IPS-20b (cell line): ENCODE measurements at regions not wholly inside any gene's neighbourhood (a gene's known extent, or its start where the extent isn't known, plus 50 kb on each side); places are given as distances from the start of the nearest gene placed in this dataset.
"Not testable (repeated sequence)": the region's sequence is repeated elsewhere in the genome, so short reads cannot be mapped to it uniquely, and the experiment has no call there.

Source experiments
- H3K27ac ChIP-seq: one replicate; pipeline ENCODE4 v1.5.1; 2013; ENCODE audit warnings: low read length
- H3K27me3 ChIP-seq: 2 replicates; pipeline ENCODE4 v1.6.1; 2013; ENCODE audit warnings: mild to moderate bottlenecking, low read length, inconsistent platforms; ENCODE audit not compliant: insufficient read depth
- H3K36me3 ChIP-seq: 2 replicates; pipeline ENCODE4 v1.6.1; 2013; ENCODE audit warnings: low read depth, mild to moderate bottlenecking, inconsistent platforms, low read length, moderate library complexity; ENCODE audit not compliant: insufficient read depth
- H3K4me1 ChIP-seq: 2 replicates; pipeline ENCODE4 v1.6.1; 2013; ENCODE audit warnings: mild to moderate bottlenecking, control low read depth, inconsistent platforms, low read length, moderate library complexity; ENCODE audit not compliant: insufficient read depth
- H3K4me3 ChIP-seq: 2 replicates; pipeline ENCODE4 v1.5.1; 2013; ENCODE audit warnings: mild to moderate bottlenecking, low read length, inconsistent platforms
- H3K9ac ChIP-seq: 2 replicates; pipeline ENCODE4 v1.6.1; 2013; ENCODE audit warnings: low read depth, mild to moderate bottlenecking, inconsistent platforms, low read length, moderate library complexity
- H3K9me3 ChIP-seq: 2 replicates; pipeline ENCODE4 v1.6.1; 2013; ENCODE audit warnings: mild to moderate bottlenecking, low read depth, low read length, inconsistent platforms; ENCODE audit not compliant: insufficient read depth

DNA sequence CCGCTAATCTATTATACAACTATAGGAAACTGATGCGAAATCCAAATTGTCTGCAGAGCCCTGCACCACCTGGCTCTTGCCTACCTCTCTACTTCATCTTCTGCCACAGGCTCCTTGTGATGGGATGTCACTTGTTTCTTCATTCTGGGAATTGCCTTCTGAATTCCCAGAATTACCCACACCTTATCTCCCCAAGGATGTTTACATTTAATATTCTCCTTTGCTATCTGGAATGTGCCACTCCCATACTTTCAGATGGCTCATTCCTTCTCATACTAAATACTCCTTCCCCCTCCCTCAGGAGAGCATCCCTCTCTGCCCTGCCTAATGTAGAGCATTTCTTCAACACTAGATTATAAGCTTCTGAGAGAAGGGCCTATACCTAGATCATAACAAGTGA lies 573.1 kb downstream of the GALC start:
- Histone ChIP-seq H3K27me3 (no peaks in the 10 kb centered on the region), H3K36me3 (no peaks in the 10 kb centered on the region), H3K4me1 (no peaks in the 10 kb centered on the region), H3K27ac (no peak overlapping the region), H3K9me3 (peaks cover 37% of the 10 kb centered on the region), H3K9ac (no peak overlapping the region), H3K4me3 (no peak overlapping the region)

DNA sequence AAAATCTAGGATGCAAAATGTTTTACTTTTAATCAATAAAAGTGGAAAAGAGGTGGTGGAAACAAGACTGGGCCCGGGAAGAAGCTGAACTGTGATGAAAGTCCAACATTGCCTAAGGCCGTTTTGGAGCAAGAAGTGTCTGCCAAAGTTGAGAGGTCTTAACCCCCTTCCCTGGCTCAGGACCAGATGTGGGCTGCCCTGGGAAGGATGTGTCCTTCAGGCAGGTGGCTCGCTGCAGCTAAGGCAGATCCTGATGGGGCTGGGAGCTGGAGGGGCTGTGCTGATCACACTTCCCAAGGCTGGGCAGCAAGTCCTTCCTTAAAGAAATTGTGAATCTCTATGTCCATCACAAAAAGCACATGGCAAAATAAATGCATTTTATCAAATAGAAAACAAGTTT lies 581.6 kb downstream of the GALC start:
- Histone ChIP-seq H3K9me3 (no peaks in the 10 kb centered on the region), H3K27ac (no peak overlapping the region), H3K4me1 (peaks cover 10% of the 10 kb centered on the region), H3K9ac (no peak overlapping the region), H3K36me3 (no peaks in the 10 kb centered on the region), H3K27me3 (no peaks in the 10 kb centered on the region), H3K4me3 (no peak overlapping the region)

DNA sequence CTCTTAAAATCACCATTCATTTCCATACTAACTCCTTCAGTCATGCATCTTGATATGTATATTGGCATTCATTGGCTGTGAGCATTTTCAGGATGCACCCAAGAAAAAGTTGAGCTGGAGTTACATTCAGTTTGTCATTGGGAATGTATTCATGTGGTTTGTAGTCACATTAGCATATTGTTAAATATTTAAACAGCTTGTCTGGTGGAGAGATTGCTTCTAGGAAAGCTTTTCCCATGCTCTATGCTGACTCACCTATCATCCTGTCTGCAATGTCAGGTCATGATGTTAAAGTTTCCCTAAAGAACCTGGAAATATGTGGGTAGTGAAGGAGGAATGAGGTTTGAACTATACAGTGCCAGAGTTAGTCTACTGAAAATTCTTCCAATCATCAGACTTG lies 583.6 kb downstream of the GALC start:
- no peak overlapping the region for H3K9ac ChIP-seq
- H3K27me3 ChIP-seq: no peaks in the 10 kb centered on the region
- H3K36me3 ChIP-seq: no peaks in the 10 kb centered on the region
- H3K27ac ChIP-seq: no peak overlapping the region
- H3K4me1 ChIP-seq: peaks cover 10% of the 10 kb centered on the region
- H3K9me3 ChIP-seq: no peaks in the 10 kb centered on the region
- no peak overlapping the region for H3K4me3 ChIP-seq

GRCh38 chr14:87407344-87407743 lies 585.6 kb downstream of the GALC start:
- H3K4me3 ChIP-seq: no peak overlapping the region
- H3K27ac ChIP-seq: no peak overlapping the region
- no peaks in the 10 kb centered on the region for H3K36me3 ChIP-seq
- H3K27me3 ChIP-seq: no peaks in the 10 kb centered on the region
- peaks cover 10% of the 10 kb centered on the region for H3K4me1 ChIP-seq
- no peak overlapping the region for H3K9ac ChIP-seq
- no peaks in the 10 kb centered on the region for H3K9me3 ChIP-seq

DNA sequence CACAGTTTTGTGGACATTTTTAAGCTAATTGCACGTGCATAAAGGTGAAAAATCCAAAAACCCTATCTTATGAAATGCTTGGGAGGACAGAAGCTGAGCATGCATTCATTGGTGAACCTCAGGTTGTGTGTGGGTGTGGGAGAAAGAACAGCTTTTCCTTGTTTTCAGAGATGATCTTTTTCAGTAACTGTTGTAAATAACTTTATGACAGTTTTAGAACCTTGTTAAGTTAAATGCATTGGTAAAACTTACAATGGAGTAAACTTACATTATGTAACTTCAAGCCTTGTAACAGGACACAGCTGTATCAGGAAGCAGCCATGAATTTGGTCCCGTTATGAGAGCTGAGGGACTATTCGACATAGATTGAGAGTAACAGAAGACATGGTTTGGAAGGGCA lies 587.4 kb downstream of the GALC start:
- Histone ChIP-seq H3K36me3 (no peaks in the 10 kb centered on the region), H3K27me3 (no peaks in the 10 kb centered on the region), H3K9ac (no peak overlapping the region), H3K9me3 (no peaks in the 10 kb centered on the region), H3K27ac (no peak overlapping the region), H3K4me3 (no peak overlapping the region), H3K4me1 (peaks cover 10% of the 10 kb centered on the region)

DNA sequence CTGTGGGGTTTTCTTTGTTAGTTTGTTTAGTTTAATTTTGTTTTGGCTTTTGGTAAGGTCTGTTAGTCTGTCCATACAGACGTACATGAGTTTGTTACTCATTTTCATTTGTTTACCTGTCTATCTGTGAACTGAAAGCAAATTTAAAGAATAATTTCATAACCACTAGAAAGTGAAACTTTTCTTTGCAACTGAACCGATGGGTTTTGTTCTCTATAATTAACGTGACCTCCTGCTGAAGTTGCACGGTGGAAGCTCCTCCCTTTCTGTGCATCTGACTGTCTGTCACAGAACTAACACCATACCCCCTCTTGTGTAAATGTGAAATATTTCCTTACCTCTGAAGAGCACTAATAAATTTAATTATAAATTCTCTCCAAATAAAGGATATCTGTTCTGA lies 595.5 kb downstream of the GALC start:
- H3K27me3 ChIP-seq: no peaks in the 10 kb centered on the region
- H3K9ac ChIP-seq: no peak overlapping the region
- H3K36me3 ChIP-seq: no peaks in the 10 kb centered on the region
- H3K9me3 ChIP-seq: no peaks in the 10 kb centered on the region
- H3K4me1 ChIP-seq: no peaks in the 10 kb centered on the region
- no peak overlapping the region for H3K27ac ChIP-seq
- H3K4me3 ChIP-seq: no peak overlapping the region

DNA sequence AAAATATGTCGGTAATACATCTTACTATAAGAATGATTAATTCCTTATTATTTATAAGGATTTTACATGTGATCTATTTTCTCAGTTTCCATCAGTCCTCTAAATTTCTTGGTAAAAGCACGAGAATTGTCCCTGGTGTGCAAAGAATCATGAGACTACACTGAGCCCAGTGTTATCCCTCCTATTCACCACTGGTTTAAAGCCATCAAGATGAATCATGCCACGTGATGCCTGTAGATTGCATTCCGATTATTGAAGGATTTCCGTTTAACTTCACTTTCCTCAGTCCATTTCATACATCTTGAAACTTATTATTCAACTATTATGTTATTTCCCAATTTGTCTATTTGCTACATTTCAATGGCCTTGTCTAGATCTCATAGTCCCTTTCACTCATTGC lies 601.9 kb downstream of the GALC start:
- Histone ChIP-seq H3K36me3 (no peaks in the 10 kb centered on the region), H3K27me3 (no peaks in the 10 kb centered on the region), H3K9ac (no peak overlapping the region), H3K27ac (no peak overlapping the region), H3K4me3 (no peak overlapping the region), H3K9me3 (no peaks in the 10 kb centered on the region), H3K4me1 (no peaks in the 10 kb centered on the region)

GRCh38 chr14:87388946-87389345 lies 604.0 kb downstream of the GALC start:
- no peak overlapping the region for H3K27ac ChIP-seq
- no peaks in the 10 kb centered on the region for H3K4me1 ChIP-seq
- H3K4me3 ChIP-seq: no peak overlapping the region
- H3K36me3 ChIP-seq: no peaks in the 10 kb centered on the region
- no peaks in the 10 kb centered on the region for H3K9me3 ChIP-seq
- no peaks in the 10 kb centered on the region for H3K27me3 ChIP-seq
- H3K9ac ChIP-seq: no peak overlapping the region

DNA sequence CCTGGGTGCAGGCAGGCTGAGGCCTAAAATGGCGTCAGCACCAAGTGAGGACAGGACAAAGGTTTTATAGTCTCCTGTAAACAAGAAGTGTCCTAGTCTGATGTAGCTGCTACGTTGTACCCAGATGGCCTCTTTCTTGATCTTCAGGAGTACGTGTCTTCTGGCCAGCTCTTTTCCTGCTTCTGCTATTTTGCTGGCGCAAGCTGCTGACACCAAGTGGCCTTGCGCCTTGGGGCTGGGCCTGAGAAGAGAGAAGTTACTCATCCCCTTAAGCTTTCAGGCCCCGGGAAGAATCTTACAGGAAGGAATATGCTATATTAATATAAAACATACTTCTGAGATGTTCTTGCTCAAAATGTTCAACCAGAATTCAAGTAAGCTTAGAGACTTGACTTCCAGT lies 605.2 kb downstream of the GALC start:
- Histone ChIP-seq H3K27ac (no peak overlapping the region), H3K27me3 (no peaks in the 10 kb centered on the region), H3K4me3 (no peak overlapping the region), H3K4me1 (no peaks in the 10 kb centered on the region), H3K9me3 (no peaks in the 10 kb centered on the region), H3K9ac (no peak overlapping the region), H3K36me3 (no peaks in the 10 kb centered on the region)

- Histone ChIP-seq H3K4me1 (no peaks in the 10 kb centered on the region), H3K27ac (no peak overlapping the region)
These were observed 606.5 kb downstream of the GALC start for GRCh38 chr14:87386524-87386923.

DNA sequence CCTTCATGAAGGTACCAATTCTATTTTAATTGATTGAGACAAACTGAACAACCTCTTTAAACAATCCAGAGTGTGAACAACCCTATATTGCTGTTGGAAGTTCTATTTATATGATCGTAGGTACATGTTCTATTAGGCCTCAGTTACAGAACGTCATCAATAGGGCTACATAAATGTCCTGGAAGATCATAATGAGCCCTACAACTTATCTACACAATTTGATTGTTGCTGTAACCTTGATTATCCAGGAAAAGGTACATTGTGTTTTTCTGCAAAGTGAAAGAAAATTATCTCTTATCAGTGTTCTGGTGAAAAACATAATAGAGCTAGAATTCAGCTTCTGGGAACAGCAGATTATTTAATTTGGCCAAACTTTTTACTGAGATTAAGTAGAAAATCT lies 612.9 kb downstream of the GALC start:
- Histone ChIP-seq H3K27me3 (no peaks in the 10 kb centered on the region), H3K27ac (no peak overlapping the region), H3K4me3 (no peak overlapping the region), H3K36me3 (no peaks in the 10 kb centered on the region), H3K4me1 (no peaks in the 10 kb centered on the region), H3K9ac (no peak overlapping the region), H3K9me3 (peaks cover 6% of the 10 kb centered on the region; the same call in 1 of the 2 replicates)

More at GRCh38 chr14:87386524-87386923, 606.5 kb downstream of the GALC start:
- Histone ChIP-seq H3K36me3 (no peaks in the 10 kb centered on the region), H3K9me3 (peaks cover 5% of the 10 kb centered on the region; the same call in 1 of the 2 replicates), H3K27me3 (no peaks in the 10 kb centered on the region), H3K4me3 (no peak overlapping the region), H3K9ac (no peak overlapping the region)

DNA sequence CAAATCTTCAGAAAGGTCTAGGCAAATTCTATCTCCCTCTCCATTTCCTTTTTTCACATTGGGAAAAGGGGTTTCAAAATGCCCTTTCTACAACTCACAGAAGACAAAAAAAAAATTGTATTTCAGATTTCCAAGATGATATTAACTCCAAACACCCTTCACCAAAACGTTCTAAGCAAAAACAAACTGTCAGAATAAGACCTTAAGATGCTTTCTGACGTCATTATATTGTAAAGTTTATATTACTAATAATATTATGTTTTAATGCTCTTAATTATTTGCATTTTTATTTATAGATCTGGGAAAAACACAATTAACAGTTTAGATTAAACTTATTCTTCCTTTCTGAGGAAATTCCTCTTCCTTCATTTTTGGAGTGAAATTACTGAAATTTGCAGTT lies 624.2 kb downstream of the GALC start:
- no peak overlapping the region for H3K9ac ChIP-seq
- H3K4me1 ChIP-seq: no peaks in the 10 kb centered on the region
- H3K27ac ChIP-seq: no peak overlapping the region
- no peaks in the 10 kb centered on the region for H3K27me3 ChIP-seq
- no peaks in the 10 kb centered on the region for H3K9me3 ChIP-seq
- no peaks in the 10 kb centered on the region for H3K36me3 ChIP-seq
- H3K4me3 ChIP-seq: no peak overlapping the region

DNA sequence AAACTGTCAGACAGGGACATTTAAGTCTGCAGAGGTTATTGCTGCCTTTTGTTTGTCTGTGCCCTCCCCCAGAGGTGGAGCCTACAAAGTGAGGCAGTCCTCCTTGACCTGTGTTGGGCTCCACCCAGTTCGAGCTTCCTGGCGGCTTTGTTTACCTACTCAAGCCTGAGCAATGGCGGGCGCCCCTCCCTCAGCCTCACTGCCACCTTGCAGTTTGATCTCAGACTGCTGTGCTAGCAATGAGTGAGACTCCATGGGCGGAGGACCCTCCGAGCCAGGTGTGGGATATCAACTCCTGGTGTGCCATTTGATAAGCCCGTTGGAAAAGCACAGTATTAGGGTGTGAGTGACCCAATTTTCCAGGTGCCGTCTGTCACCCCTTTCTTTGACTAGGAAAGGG lies 632.7 kb downstream of the GALC start:
- H3K27ac ChIP-seq, H3K4me1 ChIP-seq, H3K4me3 ChIP-seq, H3K36me3 ChIP-seq, H3K27me3 ChIP-seq, H3K9me3 ChIP-seq, H3K9ac ChIP-seq: not testable (repeated sequence)
